GM23338 (cell line): ENCODE measurements at regions not wholly inside any gene's neighbourhood (a gene's known extent, or its start where the extent isn't known, plus 50 kb on each side); places are given as distances from the start of the nearest gene placed in this dataset.

Experiments
- ATAC-seq: fragments of 200-7000 bp; cut with Tn5 transposase; 3 replicates; pipeline ENCODE4 v1.9.1; 2020
- DNase-seq: peaks from one replicate; pipeline ENCODE4 v3.0.0-alpha.2; 2015; ENCODE audit warnings: low spot score
- H2AFZ ChIP-seq: fragments of 200-600 bp; sonication (generic); 2 replicates; pipeline ENCODE4 v1.8.0; 2016; ENCODE audit warnings: antibody characterized with exemption, mild to moderate bottlenecking, moderate library complexity
- H3F3A ChIP-seq: fragments of 200-600 bp; sonication (generic); replicated peaks from 2 replicates; pipeline ENCODE4 v1.8.0; 2017; ENCODE audit warnings: antibody characterized with exemption, mixed run types, low read depth
- H3K27ac ChIP-seq: fragments of 200-600 bp; sonication (generic); 2 replicates; pipeline ENCODE4 v1.6.1; 2016; ENCODE audit warnings: low read depth
- H3K27me3 ChIP-seq: fragments of 200-600 bp; sonication (generic); 2 replicates; pipeline ENCODE4 v1.8.0; 2016; ENCODE audit warnings: mild to moderate bottlenecking, mixed run types, moderate library complexity; ENCODE audit not compliant: insufficient read depth
- H3K36me3 ChIP-seq: fragments of 200-600 bp; sonication (generic); 2 replicates; pipeline ENCODE4 v1.8.0; 2016; ENCODE audit warnings: mild to moderate bottlenecking; ENCODE audit not compliant: insufficient read depth
- H3K4me1 ChIP-seq: fragments of 200-600 bp; sonication (generic); 2 replicates; pipeline ENCODE4 v1.8.0; 2016; ENCODE audit warnings: mild to moderate bottlenecking, moderate library complexity; ENCODE audit not compliant: insufficient read depth
- H3K4me2 ChIP-seq: fragments of 200-600 bp; sonication (generic); 2 replicates; pipeline ENCODE4 v1.7.1; 2017; ENCODE audit warnings: mixed run types
- H3K4me3 ChIP-seq: fragments of 200-600 bp; sonication (generic); 2 replicates; pipeline ENCODE4 v1.6.1; 2016; ENCODE audit warnings: mixed run types
- H3K79me2 ChIP-seq: fragments of 200-600 bp; sonication (generic); replicated peaks from 2 replicates; pipeline ENCODE4 v1.8.0; 2017; ENCODE audit warnings: mild to moderate bottlenecking; ENCODE audit not compliant: insufficient read depth
- H3K9me2 ChIP-seq: fragments of 200-600 bp; sonication (generic); 2 replicates; pipeline ENCODE4 v1.8.0; 2017; ENCODE audit not compliant: insufficient read depth
- H4K20me1 ChIP-seq: fragments of 200-600 bp; sonication (generic); replicated peaks from 2 replicates; pipeline ENCODE4 v1.8.0; 2017; ENCODE audit warnings: mild to moderate bottlenecking; ENCODE audit not compliant: insufficient read depth
- H3K27ac Mint-ChIP-seq: 2 replicates; pipeline ENCODE4 v1.8.0; 2020; ENCODE audit warnings: inconsistent platforms, mild to moderate bottlenecking, moderate library complexity, mixed read lengths
- H3K27me3 Mint-ChIP-seq: 3 replicates; pipeline ENCODE4 v1.8.0; 2022; ENCODE audit warnings: low read depth, mild to moderate bottlenecking, moderate library complexity, mixed read lengths, inconsistent platforms; ENCODE audit not compliant: insufficient read depth, poor library complexity
- H3K36me3 Mint-ChIP-seq: 3 replicates; pipeline ENCODE4 v1.8.0; 2021; ENCODE audit warnings: low read depth, mild to moderate bottlenecking, inconsistent platforms, moderate library complexity, mixed read lengths
- H3K4me1 Mint-ChIP-seq: 3 replicates; pipeline ENCODE4 v1.8.0; 2020; ENCODE audit warnings: mild to moderate bottlenecking, inconsistent platforms, mixed read lengths
- H3K4me3 Mint-ChIP-seq: 3 replicates; pipeline ENCODE4 v1.8.0; 2021; ENCODE audit warnings: moderate library complexity, mild to moderate bottlenecking, inconsistent platforms, mixed read lengths
- H3K9me3 Mint-ChIP-seq: 3 replicates; pipeline ENCODE4 v1.8.0; 2020; ENCODE audit warnings: moderate library complexity, mild to moderate bottlenecking, inconsistent platforms, mixed read lengths
- CREB1 ChIP-seq: fragments of 250-450 bp; sonication (Bioruptor Pico); IDR thresholded peaks from 2 replicates; pipeline ENCODE4 v1.5.0; 2020; ENCODE audit warnings: low read depth, mild to moderate bottlenecking, moderate library complexity
- CTCF ChIP-seq, 2 experiments: fragments of 200-600 bp in 1 of 2; sonication (generic) in 1 of 2; conservative IDR thresholded peaks; 2 replicates each; pipeline versions ENCODE4 v1.5.1 to v1.6.1; 2016 to 2017; ENCODE audit warnings: antibody characterized with exemption in 2 of 2, low read depth in 2 of 2, mild to moderate bottlenecking in 2 of 2, moderate library complexity in 1 of 2
- ETS1 ChIP-seq: IDR thresholded peaks from 2 replicates; pipeline ENCODE4 v1.6.1; 2016; ENCODE audit warnings: antibody characterized with exemption
- EZH2 ChIP-seq: fragments of 200-600 bp; sonication (generic); IDR thresholded peaks from one replicate; pipeline ENCODE4 v1.8.0; 2017; ENCODE audit warnings: antibody characterized with exemption, mild to moderate bottlenecking, low read depth; ENCODE audit not compliant: unreplicated experiment
- EZH2phosphoT487 ChIP-seq: fragments of 200-600 bp; sonication (generic); IDR thresholded peaks from one replicate; pipeline ENCODE4 v1.8.1; 2018; ENCODE audit warnings: antibody characterized with exemption; ENCODE audit not compliant: unreplicated experiment
- JUNB ChIP-seq: IDR thresholded peaks from one replicate; pipeline ENCODE4 v1.6.1; 2016; ENCODE audit warnings: antibody characterized with exemption; ENCODE audit not compliant: unreplicated experiment
- NANOG ChIP-seq: IDR thresholded peaks from 2 replicates; pipeline ENCODE4 v1.6.1; 2016; ENCODE audit warnings: antibody characterized with exemption, borderline replicate concordance
- POLR2AphosphoS5 ChIP-seq: IDR thresholded peaks from 2 replicates; pipeline ENCODE4 v1.6.1; 2016; ENCODE audit warnings: antibody characterized with exemption, low read depth
- REST ChIP-seq: IDR thresholded peaks from one replicate; pipeline ENCODE4 v1.6.1; 2018; ENCODE audit warnings: antibody characterized with exemption; ENCODE audit not compliant: unreplicated experiment
- STAT1 ChIP-seq: IDR thresholded peaks from one replicate; pipeline ENCODE4 v1.6.1; 2016; ENCODE audit warnings: antibody characterized with exemption; ENCODE audit not compliant: unreplicated experiment
- ZNF114 ChIP-seq: fragments of 250-450 bp; sonication (Bioruptor Pico); IDR thresholded peaks from 2 replicates; pipeline ENCODE4 v1.5.0; 2020; ENCODE audit warnings: mild to moderate bottlenecking, moderate library complexity
- ZNF331 ChIP-seq: fragments of 250-450 bp; sonication (Bioruptor Pico); IDR thresholded peaks from 2 replicates; pipeline ENCODE4 v1.5.0; 2020; ENCODE audit warnings: low read depth, mild to moderate bottlenecking, moderate library complexity
- ZNF462 ChIP-seq: fragments of 250-450 bp; sonication (Bioruptor Pico); IDR thresholded peaks from 2 replicates; pipeline ENCODE4 v1.5.0; 2020; ENCODE audit warnings: mild to moderate bottlenecking, moderate library complexity

- TF ChIP-seq STAT1 = no peak
- no peak for TF ChIP-seq EZH2
- no peak for TF ChIP-seq ZNF114 (CRISPR knock-in tag)
- no peak for TF ChIP-seq CREB1
Measured at GRCh38 chr4:136554033-136554432, 978.3 kb downstream of the PCDH18 start (continued).

- Histone ChIP-seq H2AFZ (no peak overlapping the region), H3K9me2 (no peaks in the 10 kb centered on the region), H3K4me2 (no peak overlapping the region), H4K20me1 (no peaks in the 10 kb centered on the region), H3K27ac (no peak overlapping the region), H3K4me1 (no peaks in the 10 kb centered on the region), H3K27me3 (peaks cover 6% of the 10 kb centered on the region; the same call in 1 of the 2 replicates), H3F3A (no peaks in the 10 kb centered on the region), H3K36me3 (no peaks in the 10 kb centered on the region), H3K4me3 (no peak overlapping the region), H3K79me2 (no peaks in the 10 kb centered on the region)
- Mint-ChIP-seq H3K9me3 (no peaks in the 10 kb centered on the region; the same call in 2 of the 3 replicates), H3K36me3 (no peaks in the 10 kb centered on the region), H3K4me3 (no peak overlapping the region), H3K27me3 (no peaks in the 10 kb centered on the region), H3K27ac (no peak overlapping the region), H3K4me1 (no peaks in the 10 kb centered on the region; the same call in 2 of the 3 replicates)
- TF ChIP-seq REST (no peak), CREB1 (no peak), EZH2 (no peak), ZNF462 (CRISPR knock-in tag) (no peak), STAT1 (no peak), JUNB (no peak), CTCF (conservative IDR thresholded peaks at IDR 0.05; ENCODE audit: low read depth in 2 of 2) (no peak), ETS1 (no peak), ZNF114 (CRISPR knock-in tag) (no peak), ZNF331 (CRISPR knock-in tag) (no peak), NANOG (no peak), EZH2phosphoT487 (no peak), POLR2AphosphoS5 (no peak)
- DNase-seq (no peak), ATAC-seq (no peak)
Measured at GRCh38 chr4:136551753-136552152, 980.5 kb downstream of the PCDH18 start.
